DOHH2 (cell line): ENCODE measurements at regions not wholly inside any gene's neighbourhood (a gene's known extent, or its start where the extent isn't known, plus 50 kb on each side); places are given as distances from the start of the nearest gene placed in this dataset.

Experiments
- EZH2phosphoT487 ChIP-seq: fragments of 200-600 bp; sonication (generic); IDR thresholded peaks from 2 replicates; pipeline ENCODE4 v1.6.1; 2017; ENCODE audit warnings: borderline replicate concordance, mild to moderate bottlenecking, antibody characterized with exemption, low read length, moderate library complexity, mixed read lengths
- TF ChIP-seq, protein P1 (sequence below): fragments of 200-600 bp; sonication (generic); IDR thresholded peaks from one replicate; pipeline ENCODE4 v1.5.1; 2014; ENCODE audit warnings: antibody characterized with exemption, mild to moderate bottlenecking, low read depth, low read length; ENCODE audit not compliant: poor library complexity, severe bottlenecking

DNA sequence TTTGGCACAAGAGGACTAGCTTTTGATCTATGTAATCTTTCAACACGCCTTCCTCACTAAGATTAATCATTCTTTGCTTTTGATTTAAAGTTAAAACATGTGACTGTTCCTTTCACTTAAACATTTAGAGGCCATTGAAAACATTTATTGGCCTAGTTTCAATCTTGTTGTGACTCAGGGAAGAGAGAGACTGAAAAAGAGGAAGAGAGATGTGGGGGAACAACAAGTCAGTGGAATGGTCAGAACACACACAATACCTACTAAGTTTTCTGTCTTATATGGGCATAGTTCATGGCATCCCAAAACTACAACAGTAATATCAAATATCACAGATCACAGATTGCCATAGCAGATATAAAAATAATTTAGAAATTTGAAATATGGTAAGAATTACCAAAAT lies 812.9 kb upstream of the AGA start:
- TF ChIP-seq, protein P1, sequence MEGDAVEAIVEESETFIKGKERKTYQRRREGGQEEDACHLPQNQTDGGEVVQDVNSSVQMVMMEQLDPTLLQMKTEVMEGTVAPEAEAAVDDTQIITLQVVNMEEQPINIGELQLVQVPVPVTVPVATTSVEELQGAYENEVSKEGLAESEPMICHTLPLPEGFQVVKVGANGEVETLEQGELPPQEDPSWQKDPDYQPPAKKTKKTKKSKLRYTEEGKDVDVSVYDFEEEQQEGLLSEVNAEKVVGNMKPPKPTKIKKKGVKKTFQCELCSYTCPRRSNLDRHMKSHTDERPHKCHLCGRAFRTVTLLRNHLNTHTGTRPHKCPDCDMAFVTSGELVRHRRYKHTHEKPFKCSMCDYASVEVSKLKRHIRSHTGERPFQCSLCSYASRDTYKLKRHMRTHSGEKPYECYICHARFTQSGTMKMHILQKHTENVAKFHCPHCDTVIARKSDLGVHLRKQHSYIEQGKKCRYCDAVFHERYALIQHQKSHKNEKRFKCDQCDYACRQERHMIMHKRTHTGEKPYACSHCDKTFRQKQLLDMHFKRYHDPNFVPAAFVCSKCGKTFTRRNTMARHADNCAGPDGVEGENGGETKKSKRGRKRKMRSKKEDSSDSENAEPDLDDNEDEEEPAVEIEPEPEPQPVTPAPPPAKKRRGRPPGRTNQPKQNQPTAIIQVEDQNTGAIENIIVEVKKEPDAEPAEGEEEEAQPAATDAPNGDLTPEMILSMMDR: no peak
- no peak for TF ChIP-seq EZH2phosphoT487
